NCI-H460 (cell line): ENCODE measurements at regions not wholly inside any gene's neighbourhood (a gene's known extent, or its start where the extent isn't known, plus 50 kb on each side); places are given as distances from the start of the nearest gene placed in this dataset.
"Not testable (repeated sequence)": the region's sequence is repeated elsewhere in the genome, so short reads cannot be mapped to it uniquely, and the experiment has no call there.

Source experiments
- DNase-seq: peaks from one replicate; pipeline ENCODE4 v3.0.0-alpha.2; 2016; ENCODE audit warnings: low read depth; ENCODE audit errors: extremely low read depth

DNA sequence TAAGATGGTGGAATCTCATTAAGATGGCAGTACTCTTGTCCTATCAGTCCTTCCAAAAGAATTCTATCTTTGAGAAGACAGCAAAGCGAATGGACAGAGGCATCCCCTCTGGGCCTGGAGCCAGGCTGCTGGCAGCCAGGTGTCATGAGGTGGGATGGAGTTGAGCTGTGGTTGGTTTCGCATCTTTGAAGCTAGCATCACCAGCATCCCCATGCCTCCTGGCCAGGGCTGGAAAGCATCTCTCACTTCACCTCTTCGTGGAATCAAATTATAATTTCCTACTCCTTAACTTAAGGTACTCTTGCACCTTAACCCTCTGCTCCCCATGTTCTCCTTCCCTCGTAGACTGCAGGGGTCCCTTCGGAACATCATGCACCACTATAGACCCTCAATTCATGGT lies 248.3 kb downstream of the GADD45G start:
- DNase-seq, result no peak

DNA sequence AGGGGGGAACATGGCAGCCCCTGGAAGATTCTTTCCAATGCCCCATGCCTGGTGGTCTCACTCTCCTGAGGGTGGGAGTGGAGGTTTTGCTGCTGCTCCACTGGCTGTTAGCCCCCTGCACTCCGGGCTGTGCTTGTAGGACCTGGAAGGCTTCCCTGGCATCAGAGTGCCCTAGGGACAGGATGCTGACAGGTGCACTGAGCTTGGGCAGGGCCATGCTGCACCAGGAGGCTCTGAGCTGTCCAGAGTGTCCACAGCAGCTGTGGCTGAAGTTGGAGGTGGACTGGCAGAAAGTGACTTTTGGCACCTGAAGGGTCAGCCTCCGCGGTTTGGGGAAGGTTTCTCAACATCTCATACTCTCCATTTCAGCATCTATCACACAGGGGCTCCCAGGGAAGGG lies 249.1 kb downstream of the GADD45G start:
- DNase-seq, result no peak

DNA sequence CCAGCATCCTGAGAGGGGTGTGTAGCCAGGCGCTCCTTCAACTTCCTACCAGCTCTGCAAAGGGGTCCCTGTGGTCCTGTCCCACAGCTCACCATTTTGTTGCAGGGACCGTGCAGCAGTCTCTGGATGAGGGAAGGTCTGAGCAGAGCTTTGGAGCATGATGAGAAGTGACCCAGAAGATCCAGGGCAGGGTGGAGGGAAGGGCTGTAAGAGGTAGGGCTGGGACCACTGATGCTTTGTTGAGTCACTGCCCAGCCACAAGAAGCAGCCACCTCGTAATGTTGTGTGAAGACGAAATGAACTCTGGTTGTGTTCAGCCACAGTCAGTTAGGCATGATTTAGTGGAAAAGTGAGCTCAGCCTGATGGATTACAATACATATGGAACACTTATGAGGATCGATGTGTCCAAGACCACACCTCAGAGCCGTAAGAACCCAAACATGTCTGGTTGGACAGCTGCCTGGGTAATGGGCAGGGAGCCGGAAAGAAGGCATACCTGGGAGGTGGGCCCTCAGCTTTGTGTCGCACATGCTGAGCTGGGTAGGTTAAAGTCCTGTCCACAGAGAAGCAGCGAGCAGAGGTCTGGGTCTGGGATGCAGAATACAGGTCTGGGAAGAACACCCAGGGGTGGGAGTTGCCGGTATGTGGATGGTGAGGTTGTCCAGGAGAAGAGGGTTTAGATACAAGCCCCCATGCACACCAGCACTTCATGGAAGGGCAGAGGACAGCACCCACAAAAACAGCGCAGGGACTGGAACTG lies 250.1 kb downstream of the GADD45G start:
- DNase-seq, result no peak

DNA sequence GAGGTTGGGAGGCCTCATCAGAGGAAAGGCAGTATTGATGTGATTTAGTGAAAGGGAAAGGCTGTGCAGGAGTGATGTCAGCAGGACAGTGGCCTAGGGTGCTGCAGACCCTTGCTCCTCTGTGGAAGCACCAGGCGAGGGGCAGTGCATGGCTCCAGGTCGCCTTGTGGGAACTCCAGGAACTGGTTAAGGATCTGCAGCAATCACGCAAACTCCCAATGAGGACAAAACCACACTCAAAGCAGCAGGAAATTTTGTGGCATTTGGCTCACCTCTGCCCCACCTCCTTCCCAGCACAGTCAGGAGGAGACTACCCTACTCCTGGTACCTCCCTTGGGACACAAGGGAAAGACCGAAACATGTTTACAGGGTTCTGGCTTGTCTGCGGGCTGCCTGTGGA lies 251.5 kb downstream of the GADD45G start:
- not testable (repeated sequence) for DNase-seq

DNA sequence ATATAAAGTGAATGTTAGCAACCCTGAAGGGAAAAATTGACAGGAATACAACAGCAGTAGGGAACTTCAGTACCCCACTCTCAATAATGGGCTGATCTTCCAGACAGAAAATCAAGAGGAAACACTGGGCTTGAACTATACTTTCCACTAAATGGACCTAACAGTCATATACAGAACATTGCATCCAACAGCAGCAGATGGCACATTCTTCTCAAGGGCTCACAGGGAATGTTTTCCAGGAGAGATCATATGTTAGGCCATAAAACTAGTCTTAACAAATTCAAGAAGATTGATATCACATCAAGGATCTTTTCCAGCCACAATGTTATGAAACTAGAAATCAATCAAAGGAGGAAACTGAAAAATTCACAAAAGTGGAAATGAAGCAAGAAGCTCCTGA lies 252.1 kb downstream of the GADD45G start:
- not testable (repeated sequence) for DNase-seq

DNA sequence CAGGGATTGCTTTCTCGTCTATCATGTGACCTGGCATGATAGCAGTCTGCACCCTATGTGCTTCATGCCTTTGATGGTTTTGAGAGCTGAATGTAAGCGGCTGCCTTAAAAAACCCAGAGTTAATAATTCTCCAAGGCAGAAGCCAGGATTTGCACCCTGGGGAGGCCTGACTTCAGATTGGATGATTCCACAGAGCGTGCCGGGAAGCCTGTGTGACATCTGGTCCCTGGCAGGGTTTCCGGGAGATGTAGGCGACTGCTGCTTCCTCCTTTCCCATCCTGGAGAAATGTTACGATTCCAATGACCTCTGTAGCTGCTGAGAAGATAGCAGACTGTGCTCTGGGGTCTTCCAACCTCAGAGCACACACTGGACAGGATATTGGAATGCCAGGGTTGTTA lies 255.0 kb downstream of the GADD45G start:
- not testable (repeated sequence) for DNase-seq

DNA sequence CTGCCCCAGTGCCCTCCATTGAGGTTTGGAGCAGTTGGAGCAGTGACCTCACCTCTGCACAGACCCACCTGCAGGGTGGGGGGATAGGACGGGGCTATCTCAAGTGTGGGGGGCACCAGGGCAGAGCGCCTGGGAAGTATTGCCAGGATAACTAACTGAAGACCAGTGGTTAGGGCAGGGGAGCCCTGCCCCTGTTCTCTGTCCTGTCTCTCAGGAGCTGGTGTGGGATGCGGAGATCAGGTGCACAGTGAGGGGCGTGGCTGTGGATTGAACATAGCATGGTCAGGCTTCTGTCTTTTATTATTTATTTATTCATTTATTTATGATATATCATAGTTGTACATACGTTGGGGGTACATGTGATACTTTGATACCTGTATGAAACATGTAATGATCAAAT lies 256.6 kb downstream of the GADD45G start:
- DNase-seq, result not testable (repeated sequence)

DNA sequence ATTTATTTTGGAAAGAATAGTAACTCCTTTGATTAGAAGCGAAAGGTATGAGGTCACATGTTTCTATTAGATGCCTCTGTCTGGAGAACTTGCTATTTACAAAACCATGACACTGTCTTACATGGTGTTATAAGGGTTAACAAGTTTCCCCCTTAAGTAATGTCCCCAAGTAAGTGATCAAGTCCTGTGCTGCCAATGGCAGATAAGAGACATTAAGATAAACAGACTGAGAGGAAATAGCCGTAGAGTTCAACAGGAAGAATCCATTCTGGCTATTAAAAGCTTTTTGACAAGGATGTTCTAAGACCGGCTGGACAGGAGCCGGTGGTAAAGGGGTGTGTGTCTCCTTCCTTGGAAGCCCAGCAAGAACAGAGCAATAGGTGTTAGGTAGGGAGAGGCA lies 257.5 kb downstream of the GADD45G start:
- DNase-seq, result no peak

DNA sequence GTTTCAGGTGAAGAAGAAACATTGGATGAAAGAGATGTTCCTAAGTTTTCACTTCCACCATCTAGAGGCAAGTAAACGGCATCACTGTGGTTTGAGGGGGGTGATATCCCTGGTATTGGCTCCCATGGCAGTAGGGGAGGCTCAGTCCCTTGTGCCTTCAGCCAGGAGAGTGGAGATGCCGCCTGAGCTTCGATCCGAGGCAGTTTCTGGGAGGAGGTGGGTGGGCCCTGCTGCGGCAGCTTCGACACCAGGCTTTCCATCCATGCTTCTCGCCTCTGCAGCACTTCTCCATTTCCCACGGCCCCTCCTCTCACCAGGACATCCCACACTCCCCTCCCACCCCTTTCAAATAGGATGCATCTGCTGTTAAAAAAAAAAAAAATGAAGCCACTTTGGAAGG lies 258.3 kb downstream of the GADD45G start:
- no peak for DNase-seq

DNA sequence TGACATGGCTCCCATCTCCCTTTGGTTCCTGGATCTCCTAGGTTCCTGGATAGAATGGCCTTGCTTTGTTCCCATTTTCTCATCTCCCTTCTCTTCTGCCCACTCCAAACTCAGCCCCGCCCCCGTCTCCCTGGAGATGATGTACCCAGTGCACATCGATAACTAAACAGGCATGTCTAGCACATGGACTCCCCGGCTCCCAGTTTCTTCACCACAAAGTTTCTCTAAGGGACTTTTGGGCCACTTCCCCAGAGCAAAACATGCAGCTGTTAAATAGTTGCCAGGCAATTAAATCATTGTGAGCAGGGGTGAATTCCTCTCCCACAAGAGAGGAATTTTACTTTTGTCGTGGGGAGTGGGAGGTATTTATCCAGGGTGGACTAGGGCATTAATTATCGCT lies 259.0 kb downstream of the GADD45G start:
- DNase-seq, result no peak

DNA sequence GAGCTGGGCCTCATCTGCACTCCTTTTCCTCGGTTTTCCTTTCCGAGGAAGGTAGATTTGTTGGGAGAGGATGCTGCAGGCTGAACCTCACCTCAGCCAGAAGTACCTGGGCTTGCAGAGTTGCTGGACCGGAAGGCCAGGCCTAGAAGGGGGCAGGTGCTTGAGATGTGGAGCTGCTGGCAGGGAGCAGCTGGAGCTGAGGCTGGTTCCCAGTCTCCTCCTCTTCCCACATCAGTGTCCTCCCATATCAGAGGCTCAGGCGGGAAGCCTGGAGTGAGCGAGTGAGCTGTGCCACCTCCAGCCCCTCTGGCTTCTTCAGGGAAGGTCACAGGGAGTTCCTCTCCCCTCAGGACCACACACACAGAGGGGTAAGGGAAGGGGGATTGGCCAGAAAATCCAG lies 259.4 kb downstream of the GADD45G start:
- DNase-seq, result no peak

DNA sequence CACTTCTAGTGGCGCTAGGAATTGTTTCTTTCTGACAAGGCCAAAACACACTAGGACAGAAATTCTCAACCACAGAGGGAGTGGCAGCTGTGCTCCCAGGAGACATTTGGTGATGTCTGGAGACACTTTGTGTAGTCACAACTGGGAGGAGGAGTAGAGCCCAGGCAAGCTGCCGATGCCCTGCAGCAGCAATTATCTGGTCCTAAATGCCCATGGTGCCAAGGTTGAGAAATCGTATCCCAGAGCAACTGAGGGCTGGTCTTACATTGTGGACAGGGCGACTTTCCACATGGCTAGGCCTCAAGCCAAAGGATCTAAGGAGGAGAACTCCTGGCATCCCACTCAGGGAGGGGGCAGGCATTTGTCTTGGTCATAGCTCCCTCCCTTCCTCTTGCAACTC lies 259.9 kb downstream of the GADD45G start:
- DNase-seq, result no peak

DNA sequence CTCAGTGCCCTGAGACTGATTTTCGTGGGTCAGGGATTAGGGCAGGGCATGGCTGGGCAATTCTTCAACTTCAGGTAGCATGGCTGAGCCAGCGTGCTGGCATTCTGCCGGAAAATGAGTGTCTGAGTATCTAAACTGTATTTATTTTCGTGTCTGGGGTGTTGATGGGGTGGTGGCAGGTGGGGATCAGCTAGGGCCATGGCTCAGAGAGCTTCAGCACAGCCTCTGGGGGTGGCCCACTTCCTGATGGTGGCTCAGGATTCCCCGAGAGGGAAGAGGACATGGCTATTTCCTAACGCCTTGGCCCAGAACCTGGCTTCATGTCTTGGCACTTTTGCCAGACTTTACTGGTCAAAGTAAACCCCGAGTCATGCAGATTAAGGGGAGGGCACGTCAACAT lies 260.5 kb downstream of the GADD45G start:
- no peak for DNase-seq

DNA sequence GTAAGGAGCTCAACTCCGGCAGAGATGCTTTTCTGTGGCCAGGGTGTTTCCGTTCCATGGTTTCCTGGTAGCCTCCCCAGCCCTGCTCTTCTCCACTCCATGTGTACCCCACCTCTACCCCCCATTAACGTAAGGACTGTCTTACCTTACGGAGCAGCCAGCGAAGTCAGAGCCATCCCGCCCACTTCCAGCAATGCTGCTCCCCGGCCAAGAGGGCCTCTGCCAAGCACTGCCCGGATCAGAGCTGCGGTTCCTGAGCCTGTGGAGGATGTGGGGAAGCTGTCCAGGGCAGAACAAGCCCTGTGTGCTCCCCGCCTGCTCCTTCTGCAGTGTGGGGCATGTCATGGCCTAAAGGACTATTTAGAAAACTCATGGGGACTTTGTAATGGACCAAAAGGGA lies 261.2 kb downstream of the GADD45G start:
- DNase-seq, result no peak

DNA sequence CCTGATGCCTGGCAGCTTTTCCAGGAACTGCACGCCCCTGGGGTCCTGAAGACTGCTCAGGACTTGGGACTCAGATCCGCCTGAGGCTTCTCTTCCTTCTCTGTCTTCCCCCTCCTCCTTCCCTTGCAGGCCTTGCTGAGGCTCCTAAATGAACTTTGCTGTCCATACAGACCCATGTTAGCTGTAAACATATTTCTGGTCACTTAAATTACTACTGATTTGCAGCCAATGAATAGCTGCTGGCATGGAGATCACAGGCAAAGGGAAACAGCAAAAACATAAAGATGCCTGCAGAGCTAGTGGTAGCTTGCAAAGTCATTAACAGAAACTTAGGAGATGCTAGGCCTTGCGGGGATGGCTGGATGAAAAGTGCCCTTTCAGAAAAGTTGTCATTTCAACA lies 261.9 kb downstream of the GADD45G start:
- DNase-seq, result no peak

DNA sequence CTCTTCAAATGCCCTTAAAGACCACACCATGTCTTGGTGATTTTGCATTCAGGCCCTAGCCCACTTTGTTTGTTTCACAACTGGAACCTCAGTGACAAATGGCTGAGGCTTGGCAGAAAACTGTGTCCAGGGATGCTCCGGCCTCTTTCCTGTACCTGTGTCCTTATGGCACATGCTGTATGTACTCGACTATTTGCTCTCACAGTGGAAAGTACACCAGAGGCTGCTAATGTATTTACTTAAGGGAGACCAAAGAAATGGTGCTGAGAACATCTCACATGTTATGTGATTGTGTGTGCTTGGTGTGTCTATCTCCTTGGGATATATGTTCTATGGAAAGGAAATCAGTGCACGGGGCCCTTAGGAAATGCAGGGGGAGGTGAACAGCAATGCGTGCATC lies 263.3 kb downstream of the GADD45G start:
- no peak for DNase-seq

DNA sequence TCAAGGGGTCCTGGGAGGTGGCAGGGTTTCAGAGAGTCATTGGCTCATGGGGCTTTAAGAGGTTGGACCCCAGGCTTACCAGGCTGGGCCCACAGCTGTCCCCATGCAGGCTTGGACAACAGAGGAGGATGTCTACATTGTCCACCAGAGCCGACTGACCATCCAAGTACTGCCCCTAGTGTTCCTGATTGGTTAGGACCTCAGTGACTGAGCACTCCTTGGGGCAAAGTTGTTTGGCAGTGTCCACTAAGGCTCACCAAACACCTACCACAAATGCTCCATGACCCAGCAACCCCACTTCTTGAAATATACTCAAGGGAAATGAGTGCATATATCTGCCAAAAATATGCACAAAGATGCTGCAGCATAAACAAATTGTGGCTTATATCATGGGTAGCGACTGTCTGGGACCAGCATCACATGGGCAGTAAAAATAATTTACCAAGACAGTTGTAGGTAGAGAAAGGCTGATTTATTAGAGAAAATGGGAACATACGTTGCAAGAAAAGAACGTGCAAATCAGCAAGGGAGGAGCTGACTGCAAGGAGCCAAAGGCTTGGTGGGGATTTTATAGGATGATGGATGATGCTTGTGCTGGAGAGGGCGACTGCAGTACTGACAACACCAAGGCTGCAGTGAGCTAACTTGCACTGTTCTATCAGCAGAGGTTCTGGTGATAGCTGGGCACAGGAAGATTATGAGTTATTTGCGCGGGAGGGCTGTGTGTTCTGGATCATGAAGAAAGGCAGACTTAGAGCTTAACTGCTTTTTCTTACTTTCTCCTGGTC lies 265.2 kb downstream of the GADD45G start:
- DNase-seq, result no peak

DNA sequence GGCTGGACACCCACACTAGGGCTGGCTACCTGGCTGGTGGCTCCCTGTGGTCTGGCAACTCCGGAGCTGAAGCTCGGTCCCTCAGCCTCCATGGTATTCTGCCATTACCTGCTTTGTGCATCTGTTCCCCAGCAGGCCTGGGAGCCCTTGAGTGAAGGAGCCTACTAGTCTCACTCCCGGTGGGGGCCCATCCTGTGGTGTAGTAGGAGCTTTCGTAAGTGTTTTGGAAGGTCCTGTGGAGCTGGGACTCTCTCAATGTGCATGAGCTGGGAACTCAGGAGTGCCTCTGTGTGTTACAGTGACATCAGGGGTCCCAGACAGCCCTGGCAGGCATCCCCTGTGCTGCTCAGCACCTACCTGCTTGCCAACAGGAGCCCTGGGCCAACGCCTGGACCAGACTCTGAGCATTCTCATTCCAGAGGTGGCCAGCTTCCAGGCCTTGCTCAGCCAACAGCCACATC lies 267.1 kb downstream of the GADD45G start:
- DNase-seq, result no peak

DNA sequence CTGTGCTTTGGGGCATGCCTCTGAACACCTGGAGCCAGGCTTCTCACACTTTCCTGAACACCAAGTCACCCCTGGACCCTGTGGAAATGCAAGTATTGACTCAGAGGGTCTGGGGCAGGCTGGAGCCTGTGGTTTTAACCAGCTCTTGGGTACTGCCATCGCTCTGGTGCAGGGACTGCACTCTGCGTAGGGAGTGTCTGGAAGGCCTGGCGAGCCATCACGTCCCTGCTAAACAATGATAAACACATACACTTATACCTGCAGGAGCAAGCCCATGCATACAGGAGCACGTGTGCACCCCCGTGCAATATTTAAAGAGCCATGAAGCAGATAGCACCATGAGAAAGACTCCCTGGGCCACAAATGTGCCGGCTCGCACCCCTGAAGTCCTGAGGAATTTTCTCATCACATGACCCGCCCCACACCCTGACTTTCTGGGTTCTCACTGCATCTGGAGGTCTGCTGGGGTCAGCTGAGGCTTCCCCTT lies 267.7 kb downstream of the GADD45G start:
- DNase-seq, result no peak

DNA sequence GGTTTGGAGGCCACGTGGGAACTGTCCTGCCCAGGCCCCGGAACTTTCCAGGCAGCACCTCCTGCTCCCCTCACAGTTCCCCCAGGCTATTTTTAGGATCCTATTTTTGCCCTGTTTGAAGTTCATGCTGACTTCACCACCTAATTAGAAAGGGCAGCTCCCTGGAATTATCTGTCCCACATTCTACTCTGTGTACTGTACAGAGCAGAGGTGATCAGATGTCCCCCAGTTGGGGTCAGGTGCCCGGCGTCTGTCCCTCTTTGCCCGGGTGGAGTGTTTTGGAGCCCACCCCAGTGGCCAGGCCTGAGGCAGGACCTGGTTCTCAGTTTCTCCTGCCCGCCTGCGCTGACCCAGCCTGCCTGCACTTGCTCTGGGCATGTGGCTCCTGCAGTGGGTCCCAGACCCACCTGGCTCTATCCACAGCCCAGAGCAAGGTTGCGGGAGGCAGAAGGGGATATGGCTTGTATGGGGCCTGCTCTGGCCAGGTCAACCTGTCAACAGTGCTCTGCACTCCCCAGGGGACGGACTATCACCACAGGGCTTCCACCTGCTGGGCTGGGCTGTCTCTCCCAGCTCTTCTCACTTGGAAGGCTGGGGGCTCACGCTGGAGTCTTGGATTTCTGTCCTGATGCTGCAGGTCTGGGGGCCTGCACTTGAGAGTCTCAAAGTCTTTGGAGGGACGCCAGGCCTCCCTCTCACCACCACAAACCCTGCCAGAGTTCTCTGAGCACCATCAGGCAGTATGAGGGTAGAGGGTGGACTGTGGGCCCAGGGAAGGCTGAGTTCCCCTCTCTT lies 268.3 kb downstream of the GADD45G start:
- no peak for DNase-seq

DNA sequence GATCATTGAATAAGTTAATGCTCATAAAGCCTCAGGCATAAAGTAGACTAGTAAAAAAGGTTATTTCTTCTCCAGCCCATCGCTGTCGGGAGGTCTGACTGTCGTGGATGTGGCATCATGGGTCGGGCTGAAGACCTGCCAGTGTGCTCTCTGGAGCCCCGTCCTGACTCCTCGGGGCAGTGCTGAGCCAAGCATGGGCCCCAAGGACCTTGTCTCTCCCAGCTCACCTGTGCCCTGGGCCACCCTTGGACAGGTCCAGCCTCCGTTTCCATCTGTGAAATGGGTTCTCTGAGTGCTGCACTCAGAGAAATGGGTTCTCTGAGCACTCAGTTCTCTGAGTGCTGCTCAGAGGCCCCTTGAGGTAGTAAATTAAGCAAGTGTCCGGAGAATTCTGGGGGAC lies 269.0 kb downstream of the GADD45G start:
- DNase-seq, result no peak
